Gastroesophageal sphincter (tissue), 4 donors: ENCODE measurements at regions not wholly inside any gene's neighbourhood (a gene's known extent, or its start where the extent isn't known, plus 50 kb on each side); places are given as distances from the start of the nearest gene placed in this dataset.

Source experiments
- ATAC-seq: fragments of 150-250 bp; one replicate; pipeline ENCODE4 v1.9.1; 2016; ENCODE audit warnings: mild to moderate bottlenecking, moderate library complexity
- H3K27ac ChIP-seq, 4 donors: fragments of 200-600 bp; sonication (generic) in 3 of 4; 1 replicate in 3 of 4; 2 replicates in 1 of 4; pipeline ENCODE4 v1.5.1; 2016 to 2019
- H3K27me3 ChIP-seq: fragments of 200-600 bp; sonication (generic); one replicate; pipeline ENCODE4 v1.5.1; 2019
- H3K36me3 ChIP-seq, 2 donors: fragments of 200-600 bp; sonication (generic); one replicate each; pipeline ENCODE4 v1.5.1; 2019; ENCODE audit warnings: control low read depth in 1 of 2
- H3K4me1 ChIP-seq, 3 donors: fragments of 200-600 bp; sonication (generic); 1 replicate in 2 of 3; 2 replicates in 1 of 3; pipeline ENCODE4 v1.5.1; 2016 to 2019; ENCODE audit warnings: control low read depth in 2 of 3
- H3K4me3 ChIP-seq, 2 donors: fragments of 200-600 bp; sonication (generic); one replicate each; pipeline ENCODE4 v1.5.1; 2019; ENCODE audit warnings: mild to moderate bottlenecking in 1 of 2, moderate library complexity in 1 of 2
- H3K9me3 ChIP-seq, 3 donors: fragments of 200-600 bp; sonication (generic); one replicate each; pipeline ENCODE4 v1.5.1; 2017 to 2019; ENCODE audit warnings: control low read depth in 2 of 3
- CTCF ChIP-seq, 4 experiments: fragments of 200-600 bp in 2 of 4; fragments of 450-650 bp in 2 of 4; sonication (generic) in 1 of 4; IDR thresholded peaks; one replicate each; pipeline ENCODE4 v1.5.1; 2017 to 2019; ENCODE audit warnings: antibody characterized with exemption in 4 of 4, mild to moderate bottlenecking in 2 of 4, moderate library complexity in 2 of 4
- EP300 ChIP-seq: sonication (generic); formaldehyde crosslinking; IDR thresholded peaks from one replicate; pipeline ENCODE4 v1.6.1; 2017; ENCODE audit warnings: antibody characterized with exemption, mild to moderate bottlenecking
- POLR2A ChIP-seq, 2 donors: fragments of 450-650 bp; IDR thresholded peaks; one replicate each; pipeline ENCODE4 v1.6.1; 2017; ENCODE audit warnings: antibody characterized with exemption in 2 of 2, mild to moderate bottlenecking in 2 of 2, moderate library complexity in 1 of 2
- POLR2AphosphoS5 ChIP-seq: sonication (generic); formaldehyde crosslinking; IDR thresholded peaks from one replicate; pipeline ENCODE4 v1.6.1; 2017; ENCODE audit warnings: antibody characterized with exemption
- WGBS, 2 donors: methylation state at CpG; one replicate each; pipeline ENCODE4 v1.1.5; 2018; ENCODE audit warnings: low coverage in 1 of 2; 5-methylcytosine and 5-hydroxymethylcytosine counted together

- no peak for TF ChIP-seq EP300
- TF ChIP-seq POLR2A (IDR thresholded peaks at IDR 0.05) = no peak
- TF ChIP-seq CTCF (IDR thresholded peaks at IDR 0.05) = no peak
- no peak for TF ChIP-seq POLR2AphosphoS5
- Histone ChIP-seq H3K9me3 (no peaks in the 10 kb centered on the region), H3K36me3 (no peaks in the 10 kb centered on the region), H3K27ac (no peak overlapping the region), H3K27me3 (no peaks in the 10 kb centered on the region), H3K4me3 (no peak overlapping the region), H3K4me1 (no peaks in the 10 kb centered on the region)
- no peak for ATAC-seq
- WGBS, 2 donors = 87 to 88% methylated on average over 3 of the region's 3 CpGs
These were observed 93.7 kb upstream of the MRPS30 start for GRCh38 chr5:44714871-44715561.

- Histone ChIP-seq H3K36me3 (no peaks in the 10 kb centered on the region), H3K4me1 (no peaks in the 10 kb centered on the region)
- TF ChIP-seq POLR2AphosphoS5 (no peak), EP300 (no peak), POLR2A (IDR thresholded peaks at IDR 0.05) (no peak), CTCF (IDR thresholded peaks at IDR 0.05) (no peak)
These were observed 95.3 kb upstream of the MRPS30 start for GRCh38 chr5:44713446-44713845.

GRCh38 chr5:44711901-44712300 lies 96.8 kb upstream of the MRPS30 start:
- 33 to 52% methylated on average over 1 of the region's 1 CpG for WGBS, 2 donors
- H3K4me1 ChIP-seq = no peaks in the 10 kb centered on the region
- TF ChIP-seq POLR2A (IDR thresholded peaks at IDR 0.05) (no peak), EP300 (no peak), POLR2AphosphoS5 (no peak), CTCF (IDR thresholded peaks at IDR 0.05) (no peak)

More at GRCh38 chr5:44713446-44713845, 95.3 kb upstream of the MRPS30 start:
- 29 to 72% methylated on average over 1 to 3 of the region's 3 CpGs for WGBS, 2 donors
- no peak for ATAC-seq
- H3K27me3 ChIP-seq = no peaks in the 10 kb centered on the region
- no peak overlapping the region for H3K27ac ChIP-seq
- H3K9me3 ChIP-seq = no peaks in the 10 kb centered on the region
- H3K4me3 ChIP-seq = no peak overlapping the region

GRCh38 chr5:44708602-44709001 lies 100.1 kb upstream of the MRPS30 start:
- ATAC-seq = no peak
- H3K36me3 ChIP-seq = no peaks in the 10 kb centered on the region
- H3K27ac ChIP-seq = no peak overlapping the region
- no peak overlapping the region for H3K4me3 ChIP-seq
- H3K27me3 ChIP-seq = no peaks in the 10 kb centered on the region
- no peaks in the 10 kb centered on the region for H3K9me3 ChIP-seq
- TF ChIP-seq EP300 = no peak
- WGBS, 2 donors = 90 to 93% methylated on average over 5 of the region's 5 CpGs
- H3K4me1 ChIP-seq = no peaks in the 10 kb centered on the region

More at GRCh38 chr5:44711901-44712300, 96.8 kb upstream of the MRPS30 start:
- no peak overlapping the region for H3K27ac ChIP-seq
- H3K36me3 ChIP-seq = no peaks in the 10 kb centered on the region
- ATAC-seq = no peak
- H3K9me3 ChIP-seq = no peaks in the 10 kb centered on the region
- H3K27me3 ChIP-seq = no peaks in the 10 kb centered on the region
- H3K4me3 ChIP-seq = no peak overlapping the region

- TF ChIP-seq POLR2A (IDR thresholded peaks at IDR 0.05) = no peak
- TF ChIP-seq EP300 = no peak
- no peak for TF ChIP-seq CTCF (IDR thresholded peaks at IDR 0.05)
- TF ChIP-seq POLR2AphosphoS5 = no peak
- WGBS, 2 donors = 80 to 98% methylated on average over 1 to 5 of the region's 5 CpGs
- Histone ChIP-seq H3K36me3 (no peaks in the 10 kb centered on the region), H3K4me3 (no peak overlapping the region), H3K27me3 (no peaks in the 10 kb centered on the region), H3K27ac (no peak overlapping the region), H3K9me3 (no peaks in the 10 kb centered on the region), H3K4me1 (no peaks in the 10 kb centered on the region)
- no peak for ATAC-seq
These were observed 101.0 kb upstream of the MRPS30 start for GRCh38 chr5:44707721-44708120.
